ENCODE measurements at regions not wholly inside any gene's neighbourhood (a gene's known extent, or its start where the extent isn't known, plus 50 kb on each side); places are given as distances from the start of the nearest gene placed in this dataset.

DNA sequence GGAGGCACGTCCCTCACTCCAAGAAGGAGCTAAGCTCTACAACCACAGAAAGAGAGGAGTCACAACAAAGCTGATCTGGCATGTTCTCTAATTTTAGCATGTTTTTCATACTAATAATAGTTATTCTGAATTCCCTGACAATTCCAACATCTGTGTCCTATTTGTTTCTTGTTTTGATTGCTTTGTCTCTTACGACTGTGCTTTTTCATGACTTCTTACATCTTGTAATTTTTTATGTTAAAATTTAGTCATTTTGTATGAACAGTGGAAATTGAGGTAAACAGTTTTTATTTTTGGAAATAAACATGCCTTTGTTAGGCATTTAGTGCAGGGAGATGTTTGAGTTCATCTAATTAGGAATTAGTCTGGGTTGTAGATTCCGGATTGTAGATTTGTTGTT is 668.1 kb upstream of the EDIL3 start:
- TF ChIP-seq EP300 (IDR thresholded peaks at IDR 0.05) (no peak), POLR2A (IDR thresholded peaks at IDR 0.05) (no peak)
- TF ChIP-seq, protein P1, sequence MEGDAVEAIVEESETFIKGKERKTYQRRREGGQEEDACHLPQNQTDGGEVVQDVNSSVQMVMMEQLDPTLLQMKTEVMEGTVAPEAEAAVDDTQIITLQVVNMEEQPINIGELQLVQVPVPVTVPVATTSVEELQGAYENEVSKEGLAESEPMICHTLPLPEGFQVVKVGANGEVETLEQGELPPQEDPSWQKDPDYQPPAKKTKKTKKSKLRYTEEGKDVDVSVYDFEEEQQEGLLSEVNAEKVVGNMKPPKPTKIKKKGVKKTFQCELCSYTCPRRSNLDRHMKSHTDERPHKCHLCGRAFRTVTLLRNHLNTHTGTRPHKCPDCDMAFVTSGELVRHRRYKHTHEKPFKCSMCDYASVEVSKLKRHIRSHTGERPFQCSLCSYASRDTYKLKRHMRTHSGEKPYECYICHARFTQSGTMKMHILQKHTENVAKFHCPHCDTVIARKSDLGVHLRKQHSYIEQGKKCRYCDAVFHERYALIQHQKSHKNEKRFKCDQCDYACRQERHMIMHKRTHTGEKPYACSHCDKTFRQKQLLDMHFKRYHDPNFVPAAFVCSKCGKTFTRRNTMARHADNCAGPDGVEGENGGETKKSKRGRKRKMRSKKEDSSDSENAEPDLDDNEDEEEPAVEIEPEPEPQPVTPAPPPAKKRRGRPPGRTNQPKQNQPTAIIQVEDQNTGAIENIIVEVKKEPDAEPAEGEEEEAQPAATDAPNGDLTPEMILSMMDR (IDR thresholded peaks at IDR 0.05) = no peak
- WGBS, 2 donors = 55% methylated on average over 3 of the region's 3 CpGs

DNA sequence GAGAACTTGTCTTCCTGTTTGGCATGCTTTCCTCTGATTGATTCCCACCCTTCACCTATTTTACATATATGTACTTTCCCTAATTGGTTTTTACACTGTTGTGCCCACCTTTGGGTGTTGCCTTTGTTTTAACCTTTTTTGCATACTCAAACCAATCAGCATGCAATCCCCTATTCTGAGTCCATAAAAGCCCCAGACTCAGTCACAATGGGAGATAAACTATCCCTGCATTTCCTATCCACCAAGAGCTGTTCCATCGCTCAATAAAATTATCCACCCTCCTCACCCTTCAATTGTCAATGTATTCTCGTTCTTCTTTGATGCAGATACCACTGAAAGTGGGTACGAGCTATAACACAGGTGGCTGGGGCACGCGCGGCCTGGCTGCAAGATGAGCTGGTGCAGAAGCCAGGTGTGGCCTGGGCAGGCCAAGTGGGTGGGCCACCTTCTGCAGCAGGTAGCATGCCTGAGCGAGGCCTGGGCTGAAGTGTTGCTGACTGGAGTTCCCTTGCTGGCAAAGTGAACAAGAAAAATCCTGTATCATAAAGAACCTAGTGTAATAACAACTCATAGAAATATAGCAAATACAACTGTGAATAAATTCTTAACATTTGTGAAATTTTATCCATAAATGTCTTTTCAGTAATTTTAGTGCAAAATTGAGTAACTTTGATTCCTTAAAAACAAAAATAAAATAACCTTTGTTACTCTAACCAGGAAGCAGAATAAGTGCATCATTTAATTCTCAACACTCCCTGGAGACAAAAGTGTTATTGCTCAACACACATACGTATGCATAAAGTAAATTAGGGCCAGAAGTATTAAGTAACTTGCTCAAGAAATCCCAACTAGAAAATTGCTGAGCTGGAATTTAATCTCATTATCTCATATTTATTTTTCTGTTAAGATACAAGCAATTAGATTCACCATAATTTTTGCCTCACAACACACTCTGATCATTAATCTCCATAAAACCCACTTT is 685.3 kb upstream of the EDIL3 start:
- Histone ChIP-seq H3K36me3 (no peaks in the 10 kb centered on the region), H3K4me3 (no peak overlapping the region), H3K27me3 (no peaks in the 10 kb centered on the region), H3K9me3 (no peaks in the 10 kb centered on the region), H3K27ac (no peak overlapping the region), H3K4me1 (no peaks in the 10 kb centered on the region)
- TF ChIP-seq POLR2A (IDR thresholded peaks at IDR 0.05) (no peak), EP300 (IDR thresholded peaks at IDR 0.05) (no peak)
- TF ChIP-seq, protein P1 (IDR thresholded peaks at IDR 0.05) = no peak
- 86 to 88% methylated on average over 8 of the region's 8 CpGs for WGBS, 2 donors
- no peak for DNase-seq (ENCODE audit: low spot score in 2 of 2)

More for the DNA sequence above, 668.1 kb upstream of the EDIL3 start:
- Histone ChIP-seq H3K9me3 (no peaks in the 10 kb centered on the region), H3K27me3 (no peaks in the 10 kb centered on the region), H3K4me1 (no peaks in the 10 kb centered on the region), H3K36me3 (no peaks in the 10 kb centered on the region), H3K4me3 (no peak overlapping the region), H3K27ac (no peak overlapping the region)
- no peak for DNase-seq (ENCODE audit: low spot score in 2 of 2)

DNA sequence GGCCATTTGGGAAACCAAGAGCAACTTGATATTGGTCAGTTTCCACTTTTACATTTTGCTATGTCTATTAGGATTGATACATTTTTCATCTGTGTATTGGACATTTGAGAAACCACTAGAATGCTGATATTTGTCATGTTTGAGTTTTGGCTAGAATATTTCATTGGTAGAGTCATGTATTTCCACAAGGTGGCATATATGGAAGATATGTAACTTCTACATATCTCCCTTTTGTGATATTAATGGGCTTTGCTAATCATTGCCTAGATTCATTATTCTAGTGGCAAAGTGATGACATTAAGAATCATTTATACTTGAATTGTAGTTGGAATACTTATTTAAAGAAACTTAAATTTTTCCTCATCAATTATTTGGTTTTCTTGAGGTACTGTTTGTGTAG is 692.9 kb upstream of the EDIL3 start:
- Histone ChIP-seq H3K4me3 (no peak overlapping the region), H3K9me3 (no peaks in the 10 kb centered on the region), H3K4me1 (no peaks in the 10 kb centered on the region), H3K27ac (no peak overlapping the region), H3K36me3 (no peaks in the 10 kb centered on the region), H3K27me3 (no peaks in the 10 kb centered on the region)
- no peak for DNase-seq (ENCODE audit: low spot score in 2 of 2)
- TF ChIP-seq POLR2A (IDR thresholded peaks at IDR 0.05) = no peak
- TF ChIP-seq, protein P1 (IDR thresholded peaks at IDR 0.05) = no peak
- no peak for TF ChIP-seq EP300 (IDR thresholded peaks at IDR 0.05)

DNA sequence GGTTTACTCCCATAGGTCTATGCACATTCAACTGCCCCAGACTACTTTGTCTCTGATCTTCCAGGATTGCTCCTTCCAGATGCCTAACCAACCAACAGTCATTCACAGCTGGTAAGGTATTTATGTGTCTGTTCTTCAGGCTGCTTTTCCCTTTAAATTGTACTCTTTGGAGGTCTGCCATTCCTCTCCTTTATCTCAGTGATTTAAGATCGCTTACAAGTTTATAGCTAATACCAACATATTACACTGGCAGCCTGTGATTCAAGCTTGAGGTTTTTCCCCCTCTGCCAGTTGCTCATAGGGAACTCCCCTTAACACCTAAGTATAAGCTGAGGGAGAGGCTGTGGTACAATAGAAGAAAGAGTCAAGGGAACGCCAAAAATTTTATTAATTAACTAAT is 711.7 kb upstream of the EDIL3 start:
- Histone ChIP-seq H3K36me3 (no peaks in the 10 kb centered on the region), H3K4me3 (no peak overlapping the region), H3K27ac (no peak overlapping the region), H3K9me3 (no peaks in the 10 kb centered on the region), H3K27me3 (no peaks in the 10 kb centered on the region), H3K4me1 (no peaks in the 10 kb centered on the region)
- DNase-seq (ENCODE audit: low spot score in 2 of 2) = no peak
- TF ChIP-seq, protein P1 (IDR thresholded peaks at IDR 0.05) = no peak
- TF ChIP-seq EP300 (IDR thresholded peaks at IDR 0.05) = no peak
- TF ChIP-seq POLR2A (IDR thresholded peaks at IDR 0.05) = no peak
- 78 to 92% methylated on average over 2 of the region's 2 CpGs for WGBS, 2 donors

DNA sequence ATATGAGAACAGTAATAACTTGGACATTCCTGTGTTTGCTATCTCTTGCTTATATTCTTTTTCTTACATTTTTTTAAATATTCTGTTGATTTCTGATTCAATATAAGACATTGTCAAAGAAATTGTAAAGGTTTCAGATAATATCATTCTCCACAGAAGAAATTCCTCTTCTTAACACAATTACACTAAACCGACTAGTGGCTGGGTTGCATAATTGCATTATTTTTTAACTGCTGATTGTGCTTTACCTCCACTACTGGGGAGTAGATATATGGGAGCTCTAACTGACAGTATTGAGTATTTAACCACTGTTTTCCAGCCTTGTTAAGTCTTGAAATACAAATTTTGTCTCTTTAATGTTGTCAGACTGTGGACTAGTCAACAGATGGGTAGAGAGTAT is 723.8 kb upstream of the EDIL3 start:
- WGBS, 2 donors = 32 to 40% methylated on average over 1 of the region's 1 CpG
- Histone ChIP-seq H3K27me3 (no peaks in the 10 kb centered on the region), H3K27ac (no peak overlapping the region), H3K4me1 (no peaks in the 10 kb centered on the region), H3K9me3 (peaks cover 0 to 5% (median 0%) of the 10 kb centered on the region in 4 donors), H3K36me3 (no peaks in the 10 kb centered on the region), H3K4me3 (no peak overlapping the region)
- no peak for DNase-seq (ENCODE audit: low spot score in 2 of 2)
- TF ChIP-seq EP300 (IDR thresholded peaks at IDR 0.05) = no peak
- TF ChIP-seq, protein P1 (IDR thresholded peaks at IDR 0.05) = no peak
- no peak for TF ChIP-seq POLR2A (IDR thresholded peaks at IDR 0.05)
